ENCODE measurements at regions not wholly inside any gene's neighbourhood (a gene's known extent, or its start where the extent isn't known, plus 50 kb on each side); places are given as distances from the start of the nearest gene placed in this dataset.

DNA sequence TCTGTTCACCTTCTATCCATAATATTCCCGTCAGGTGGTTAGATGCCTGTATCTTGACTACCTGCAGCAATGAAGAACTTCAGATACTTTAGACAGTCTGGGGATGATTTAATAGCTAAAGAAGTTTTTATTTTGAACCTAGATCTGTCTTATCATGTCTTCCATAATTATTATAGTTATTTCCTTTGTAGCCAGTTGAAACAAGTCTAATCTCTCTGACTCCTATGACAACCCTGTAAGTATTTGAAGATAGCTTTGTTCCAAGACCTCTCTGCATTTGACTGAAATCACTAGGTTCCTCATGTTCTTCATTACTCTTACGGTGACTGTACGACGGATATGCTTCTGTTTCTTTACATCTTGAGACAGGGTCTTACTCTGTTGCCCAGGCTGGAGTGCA, 316.6 kb upstream of the BMP2 start:
- Histone ChIP-seq H3K27me3 (ENCODE audit: control insufficient read depth in 1 of 2, insufficient read depth in 2 of 2, low read length in 2 of 2) (no peaks in the 10 kb centered on the region), H3K27ac (ENCODE audit: low read depth in 1 of 2, low read length in 2 of 2) (no peak overlapping the region), H3K36me3 (ENCODE audit: insufficient read depth, low read length) (no peaks in the 10 kb centered on the region), H3K4me1 (ENCODE audit: insufficient read depth, low read length) (no peaks in the 10 kb centered on the region), H3K4me3 (ENCODE audit: low read length) (no peak overlapping the region), H3K9me3 (ENCODE audit: control insufficient read depth in 1 of 2, insufficient read depth in 1 of 2, low read length in 2 of 2) (peaks cover 0 to 5% of the 10 kb centered on the region in 2 experiments)
- intact Hi-C loops (cut with DNase I, micrococcal nuclease), result no loop called here
- H3K4me3 Mint-ChIP-seq, result no peak overlapping the region
- H3K9me3 Mint-ChIP-seq, result peaks cover 8% of the 10 kb centered on the region
- CTCF ChIA-PET, result no interaction called here
- TF ChIP-seq, protein P1, sequence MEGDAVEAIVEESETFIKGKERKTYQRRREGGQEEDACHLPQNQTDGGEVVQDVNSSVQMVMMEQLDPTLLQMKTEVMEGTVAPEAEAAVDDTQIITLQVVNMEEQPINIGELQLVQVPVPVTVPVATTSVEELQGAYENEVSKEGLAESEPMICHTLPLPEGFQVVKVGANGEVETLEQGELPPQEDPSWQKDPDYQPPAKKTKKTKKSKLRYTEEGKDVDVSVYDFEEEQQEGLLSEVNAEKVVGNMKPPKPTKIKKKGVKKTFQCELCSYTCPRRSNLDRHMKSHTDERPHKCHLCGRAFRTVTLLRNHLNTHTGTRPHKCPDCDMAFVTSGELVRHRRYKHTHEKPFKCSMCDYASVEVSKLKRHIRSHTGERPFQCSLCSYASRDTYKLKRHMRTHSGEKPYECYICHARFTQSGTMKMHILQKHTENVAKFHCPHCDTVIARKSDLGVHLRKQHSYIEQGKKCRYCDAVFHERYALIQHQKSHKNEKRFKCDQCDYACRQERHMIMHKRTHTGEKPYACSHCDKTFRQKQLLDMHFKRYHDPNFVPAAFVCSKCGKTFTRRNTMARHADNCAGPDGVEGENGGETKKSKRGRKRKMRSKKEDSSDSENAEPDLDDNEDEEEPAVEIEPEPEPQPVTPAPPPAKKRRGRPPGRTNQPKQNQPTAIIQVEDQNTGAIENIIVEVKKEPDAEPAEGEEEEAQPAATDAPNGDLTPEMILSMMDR (IDR thresholded peaks at IDR 0.05), result no peak
- H3K36me3 Mint-ChIP-seq (ENCODE audit: low read depth), result no peaks in the 10 kb centered on the region
- DNase-seq, result no peak
- no peaks in the 10 kb centered on the region for H3K4me1 Mint-ChIP-seq (ENCODE audit: low read depth)
- POLR2A ChIA-PET, result no interaction called here
- ATAC-seq (ENCODE audit: poor library complexity), result no peak
- H3K27me3 Mint-ChIP-seq, result no peaks in the 10 kb centered on the region
- no peak overlapping the region for H3K27ac Mint-ChIP-seq

DNA sequence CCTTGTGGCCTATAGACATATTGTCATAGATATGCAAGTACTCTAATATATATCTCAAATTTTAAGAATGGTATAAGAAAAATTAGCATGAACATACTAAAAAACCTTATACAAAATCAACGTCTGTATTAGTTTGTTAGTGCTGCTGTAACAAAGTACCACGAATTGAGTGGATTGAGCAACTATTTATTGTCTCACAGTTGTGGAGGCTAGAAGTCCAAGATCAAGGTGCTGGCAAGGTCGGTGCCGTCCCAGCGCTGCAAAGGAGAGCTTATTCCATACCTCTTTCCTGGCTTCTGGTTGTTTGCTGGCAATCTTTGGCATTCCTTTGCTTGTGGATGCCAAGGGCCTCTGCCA, 317.6 kb upstream of the FERMT1 start:
- no peaks in the 10 kb centered on the region for H3K4me1 Mint-ChIP-seq (ENCODE audit: low read depth)
- no peaks in the 10 kb centered on the region for H3K9me3 ChIP-seq (ENCODE audit: control insufficient read depth in 1 of 2, insufficient read depth in 1 of 2, low read length in 2 of 2)
- DNase-seq, result no peak
- no peak overlapping the region for H3K27ac Mint-ChIP-seq
- no peaks in the 10 kb centered on the region for H3K36me3 ChIP-seq (ENCODE audit: insufficient read depth, low read length)
- H3K27ac ChIP-seq (ENCODE audit: low read depth in 1 of 2, low read length in 2 of 2), result no peak overlapping the region
- no peaks in the 10 kb centered on the region for H3K36me3 Mint-ChIP-seq (ENCODE audit: low read depth)
- H3K4me1 ChIP-seq (ENCODE audit: insufficient read depth, low read length), result no peaks in the 10 kb centered on the region
- no peak for ATAC-seq (ENCODE audit: poor library complexity)
- TF ChIP-seq, protein P1 (IDR thresholded peaks at IDR 0.05), result no peak
- intact Hi-C loops (cut with DNase I, micrococcal nuclease), result no loop called here
- POLR2A ChIA-PET, result no interaction called here
- H3K27me3 Mint-ChIP-seq, result no peaks in the 10 kb centered on the region
- no peaks in the 10 kb centered on the region for H3K27me3 ChIP-seq (ENCODE audit: control insufficient read depth in 1 of 2, insufficient read depth in 2 of 2, low read length in 2 of 2)
- H3K9me3 Mint-ChIP-seq, result peaks cover 5% of the 10 kb centered on the region
- no peak overlapping the region for H3K4me3 Mint-ChIP-seq
- no peak overlapping the region for H3K4me3 ChIP-seq (ENCODE audit: low read length)
- CTCF ChIA-PET, result interaction anchor here (1.3 kb wide), 1 partner anchor 13 kb away, joined by 3 read pairs; no protein-coding TSS in a partner anchor

DNA sequence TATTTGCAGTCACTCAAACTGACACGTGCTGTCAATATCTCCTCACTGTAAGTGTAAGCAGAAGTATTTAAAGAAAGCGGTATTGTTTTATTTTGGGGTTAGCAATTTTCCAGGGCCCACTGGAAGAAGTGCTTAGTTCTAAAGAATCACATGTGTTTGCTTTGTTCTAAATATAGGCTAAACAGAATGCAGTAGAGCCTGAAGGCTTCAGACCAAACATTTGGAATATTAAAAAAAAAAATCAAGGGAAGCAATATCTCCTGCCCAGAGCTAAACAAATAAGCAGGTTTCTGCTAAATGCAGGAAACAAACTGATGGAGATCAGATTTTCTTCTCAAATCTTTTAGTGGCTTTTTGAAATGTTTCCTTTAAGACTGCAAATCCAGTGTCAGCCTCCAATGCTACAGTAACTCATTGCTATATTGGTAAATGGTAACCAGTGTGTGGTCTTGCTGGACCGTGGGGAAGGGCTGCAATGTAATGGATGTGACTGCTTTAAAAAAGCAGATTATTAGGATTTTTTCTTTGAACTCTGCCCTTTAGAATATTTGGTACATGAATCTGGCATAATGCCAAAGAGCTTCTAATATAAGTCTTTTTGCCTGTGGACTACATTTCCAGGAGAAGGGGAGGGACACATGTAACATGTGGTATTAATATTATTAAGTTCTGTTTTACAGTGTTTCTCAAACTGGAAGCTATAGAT, 317.1 kb upstream of the FERMT1 start:
- intact Hi-C loops (cut with DNase I, micrococcal nuclease), result no loop called here
- H3K36me3 Mint-ChIP-seq (ENCODE audit: low read depth), result no peaks in the 10 kb centered on the region
- Histone ChIP-seq H3K27ac (ENCODE audit: low read depth in 1 of 2, low read length in 2 of 2) (no peak overlapping the region), H3K9me3 (ENCODE audit: control insufficient read depth in 1 of 2, insufficient read depth in 1 of 2, low read length in 2 of 2) (no peaks in the 10 kb centered on the region), H3K36me3 (ENCODE audit: insufficient read depth, low read length) (no peaks in the 10 kb centered on the region), H3K4me3 (ENCODE audit: low read length) (no peak overlapping the region), H3K27me3 (ENCODE audit: control insufficient read depth in 1 of 2, insufficient read depth in 2 of 2, low read length in 2 of 2) (no peaks in the 10 kb centered on the region), H3K4me1 (ENCODE audit: insufficient read depth, low read length) (no peaks in the 10 kb centered on the region)
- ATAC-seq (ENCODE audit: poor library complexity), result no peak
- POLR2A ChIA-PET, result no interaction called here
- H3K9me3 Mint-ChIP-seq, result peaks cover 5% of the 10 kb centered on the region
- H3K27ac Mint-ChIP-seq, result no peak overlapping the region
- CTCF ChIA-PET, result no interaction called here
- DNase-seq, result no peak
- H3K4me1 Mint-ChIP-seq (ENCODE audit: low read depth), result no peaks in the 10 kb centered on the region
- TF ChIP-seq, protein P1 (IDR thresholded peaks at IDR 0.05), result no peak
- no peak overlapping the region for H3K4me3 Mint-ChIP-seq
- H3K27me3 Mint-ChIP-seq, result no peaks in the 10 kb centered on the region
